IMR-90 (cell line): ENCODE measurements at regions not wholly inside any gene's neighbourhood (a gene's known extent, or its start where the extent isn't known, plus 50 kb on each side); places are given as distances from the start of the nearest gene placed in this dataset.

Source experiments
- ATAC-seq: fragments of 200-7000 bp; cut with Tn5 transposase; 2 replicates; pipeline ENCODE4 v1.9.1; 2020; ENCODE audit warnings: low read depth, mild to moderate bottlenecking, moderate library complexity
- BruUV-seq: library from RNA; stranded (reverse); fragments of 400-500 nt; replicated peaks from 2 replicates; lab custom pipeline; 2021; lab: Mats Ljungman, UMichigan
- CTCF ChIA-PET: fragments of 300-600 bp; formaldehyde crosslinking; extraction: SDS; loops from one replicate; lab custom pipeline; 2021; ENCODE audit warnings: antibody characterized with exemption; lab: Yijun Ruan, JAX
- POLR2A ChIA-PET: fragments of 300-600 bp; sonication (Branson Sonifier 250); formaldehyde crosslinking; loops from one replicate; lab custom pipeline; 2022; ENCODE audit warnings: antibody characterized with exemption; ENCODE audit not compliant: unreplicated experiment; lab: Charles Lee
- DNase-seq: peaks from one replicate; pipeline ENCODE4 v3.0.0; 2013
- H2AFZ ChIP-seq: replicated peaks from 2 replicates; pipeline ENCODE3; 2013; ENCODE audit warnings: low read length, mild to moderate bottlenecking; ENCODE audit not compliant: poor library complexity
- H2AK5ac ChIP-seq: 2 replicates; pipeline ENCODE4 v1.6.1; 2013; ENCODE audit warnings: low read depth, low read length, inconsistent platforms
- H2AK9ac ChIP-seq: replicated peaks from 2 replicates; pipeline ENCODE3; 2013; ENCODE audit warnings: mild to moderate bottlenecking, low read depth, low read length, moderate library complexity; ENCODE audit not compliant: poor library complexity
- H2BK120ac ChIP-seq: 2 replicates; pipeline ENCODE4 v1.6.1; 2013; ENCODE audit warnings: low read depth, low read length, inconsistent platforms
- H2BK15ac ChIP-seq: 3 replicates; pipeline ENCODE4 v1.6.1; 2013; ENCODE audit warnings: low read depth, low read length, inconsistent platforms
- H2BK20ac ChIP-seq: 2 replicates; pipeline ENCODE4 v1.6.1; 2013; ENCODE audit warnings: low read depth, mild to moderate bottlenecking, inconsistent platforms, low read length, moderate library complexity
- H2BK5ac ChIP-seq: 2 replicates; pipeline ENCODE4 v1.6.1; 2013; ENCODE audit warnings: mild to moderate bottlenecking, low read depth, low read length, inconsistent platforms; ENCODE audit not compliant: poor library complexity, severe bottlenecking
- H3K14ac ChIP-seq: replicated peaks from 2 replicates; pipeline ENCODE4 v1.6.1; 2013; ENCODE audit warnings: low read depth, low read length, inconsistent platforms
- H3K18ac ChIP-seq: 2 replicates; pipeline ENCODE4 v1.6.1; 2013; ENCODE audit warnings: low read depth, low read length, control low read depth
- H3K23ac ChIP-seq: 2 replicates; pipeline ENCODE4 v1.6.1; 2013; ENCODE audit warnings: low read depth, low read length, inconsistent platforms
- H3K27ac ChIP-seq: 2 replicates; pipeline ENCODE4 v1.5.1; 2013; ENCODE audit warnings: mild to moderate bottlenecking, control low read depth, low read length; ENCODE audit not compliant: insufficient read depth
- H3K27me3 ChIP-seq: 2 replicates; pipeline ENCODE4 v1.6.1; 2013; ENCODE audit warnings: low read length; ENCODE audit not compliant: control insufficient read depth, insufficient read depth
- H3K36me3 ChIP-seq: 2 replicates; pipeline ENCODE4 v1.6.1; 2013; ENCODE audit warnings: low read length, mixed read lengths; ENCODE audit not compliant: control insufficient read depth, insufficient read depth
- H3K4ac ChIP-seq: 2 replicates; pipeline ENCODE4 v1.6.1; 2013; ENCODE audit warnings: low read depth, low read length, inconsistent platforms
- H3K4me1 ChIP-seq: 2 replicates; pipeline ENCODE4 v1.6.1; 2013; ENCODE audit warnings: low read length, mixed read lengths; ENCODE audit not compliant: control insufficient read depth, insufficient read depth
- H3K4me2 ChIP-seq: 2 replicates; pipeline ENCODE4 v1.6.1; 2013; ENCODE audit warnings: low read depth, mild to moderate bottlenecking, control low read depth, low read length, moderate library complexity
- H3K4me3 ChIP-seq: 2 replicates; pipeline ENCODE4 v1.5.1; 2013; ENCODE audit warnings: low read depth, mild to moderate bottlenecking, control low read depth, low read length, moderate library complexity; ENCODE audit not compliant: insufficient read depth
- H3K56ac ChIP-seq: 2 replicates; pipeline ENCODE4 v1.6.1; 2013; ENCODE audit warnings: low read length, inconsistent platforms; ENCODE audit not compliant: insufficient read depth; ENCODE audit errors: extremely low read depth
- H3K79me1 ChIP-seq, 2 experiments: 2 replicates each; pipeline ENCODE4 v1.6.1; 2013; ENCODE audit warnings: low read length in 2 of 2, inconsistent platforms in 1 of 2, low read depth in 1 of 2
- H3K9ac ChIP-seq: 2 replicates; pipeline ENCODE4 v1.6.1; 2013; ENCODE audit warnings: low read depth, low read length, control low read depth
- H3K9me1 ChIP-seq: 2 replicates; pipeline ENCODE4 v1.6.1; 2013; ENCODE audit warnings: low read length, inconsistent platforms; ENCODE audit not compliant: insufficient read depth
- H3K9me3 ChIP-seq: 2 replicates; pipeline ENCODE4 v1.6.1; 2013; ENCODE audit warnings: low read length; ENCODE audit not compliant: control insufficient read depth, insufficient read depth
- H4K20me1 ChIP-seq: 2 replicates; pipeline ENCODE4 v1.6.1; 2013; ENCODE audit warnings: low read length, inconsistent platforms; ENCODE audit not compliant: insufficient read depth
- H4K5ac ChIP-seq: 2 replicates; pipeline ENCODE4 v1.6.1; 2013; ENCODE audit warnings: mild to moderate bottlenecking, low read depth, low read length, control low read depth
- H4K8ac ChIP-seq, 2 experiments: 2 replicates each; pipeline ENCODE4 v1.6.1; 2013; ENCODE audit warnings: low read depth in 2 of 2, low read length in 2 of 2, control low read depth in 1 of 2, inconsistent platforms in 1 of 2
- H4K91ac ChIP-seq: 2 replicates; pipeline ENCODE4 v1.6.1; 2013; ENCODE audit warnings: low read depth, low read length, inconsistent platforms; ENCODE audit not compliant: insufficient read depth
- CEBPB ChIP-seq: IDR thresholded peaks from 2 replicates; pipeline ENCODE4 v1.6.1; 2012; ENCODE audit warnings: low read depth, low read length, improper control_type of control experiment
- NFE2L2 ChIP-seq: fragments of 150-350 bp; IDR thresholded peaks from 2 replicates; pipeline ENCODE4 v1.6.1; 2016; ENCODE audit warnings: low read depth, mild to moderate bottlenecking, low read length
- WGBS, 2 experiments: methylation state at CpG; one replicate each; pipeline versions ENCODE4 v1.1.5 to v1.1.7; 2013; ENCODE audit warnings: missing lambda C conversion rate in 2 of 2; ENCODE audit not compliant: insufficient read length in 1 of 2; ENCODE audit errors: extremely low coverage in 2 of 2; 5-methylcytosine and 5-hydroxymethylcytosine counted together
- dilution Hi-C: fragments of 300-500 bp; cut with HindIII; formaldehyde crosslinking; loops from one replicate; pipeline ENCODE4 v1.14.3; 2018; ENCODE audit warnings: low sequenced_read_pairs; ENCODE audit not compliant: unreplicated experiment
- in situ Hi-C: fragments of 300-500 bp; cut with MboI; formaldehyde crosslinking; loops from 3 replicates; pipeline ENCODE4 v1.14.3; 2019; ENCODE audit warnings: low sequenced_read_pairs, inconsistent platforms, mixed read lengths
- intact Hi-C: fragments of 100-400 bp; cut with micrococcal nuclease; formaldehyde crosslinking; loops from 2 replicates; pipeline ENCODE4 v1.10.0; 2022

DNA sequence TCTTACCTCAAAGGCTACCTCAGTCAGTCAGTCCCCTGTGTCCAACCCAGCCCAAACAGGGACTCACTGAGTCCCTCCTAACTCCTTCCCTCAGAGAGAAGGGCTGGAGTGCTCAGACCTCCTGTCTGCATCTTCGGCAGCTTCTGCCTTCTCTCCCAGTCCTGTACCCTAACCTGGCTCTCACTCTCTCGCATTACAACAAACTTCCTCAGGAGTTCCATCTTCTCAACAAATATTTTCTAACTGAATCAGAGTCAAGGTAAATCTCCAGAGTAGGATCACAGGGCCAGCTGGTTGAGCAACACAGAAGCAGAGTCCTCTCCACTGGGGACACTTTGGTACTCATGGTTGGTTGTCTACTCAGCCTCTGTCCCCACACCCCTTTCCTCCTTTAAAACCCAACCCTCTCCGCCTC, 92.3 kb downstream of the MRPL14 start:
- Histone ChIP-seq H3K18ac (peak overlapping the region; percentile 18), H2BK120ac (peak overlapping the region; percentile 88), H3K56ac (no peak overlapping the region), H3K14ac (peak overlapping the region; percentile 67), H3K9ac (no peak overlapping the region), H4K20me1 (no peaks in the 10 kb centered on the region), H3K9me1 (peaks cover 22% of the 10 kb centered on the region), H3K23ac (peak overlapping the region; percentile 60; the same call in 1 of the 2 replicates), H3K27ac (no peak overlapping the region; the same call in 1 of the 2 replicates), H3K36me3 (no peaks in the 10 kb centered on the region), H2AK9ac (peak overlapping the region; percentile 71), H2BK5ac (peak overlapping the region; percentile 10), H2BK15ac (peak overlapping the region; percentile 45; the same call in 2 of the 3 replicates), H4K5ac (peak overlapping the region; percentile 53), H2AFZ (peak overlapping the region; percentile 40), H4K8ac (peak overlapping the region; percentile 31 to 42; a peak in 2 of 4 replicates), H2BK20ac (peak overlapping the region; percentile 47; the same call in 1 of the 2 replicates), H3K9me3 (no peaks in the 10 kb centered on the region), H4K91ac (peak overlapping the region; percentile 50), H3K4me1 (peaks cover 21% of the 10 kb centered on the region), H3K27me3 (no peaks in the 10 kb centered on the region), H3K4ac (peak overlapping the region; percentile 72), H2AK5ac (peak overlapping the region; percentile 81), H3K4me2 (no peak overlapping the region), H3K79me1 (no peaks in the 10 kb centered on the region), H3K4me3 (no peak overlapping the region)
- CTCF ChIA-PET, result no interaction called here
- BruUV-seq, result no TSS peak
- TF ChIP-seq NFE2L2 (no peak), CEBPB (peak; percentile 38; the same call in 1 of the 2 replicates)
- intact Hi-C loops, result no loop called here
- in situ Hi-C loops, result no loop called here
- DNase-seq (no peak), ATAC-seq (no peak)
- dilution Hi-C loops, result no loop called here
- WGBS, 2 experiments, result 100% methylated on average over 1 of the region's 3 CpGs; no CpG with 5 or more reads in 1 of the 2 experiments
- POLR2A ChIA-PET, result no interaction called here
